Upper lobe of left lung (tissue), 6 donors: ENCODE measurements at regions not wholly inside any gene's neighbourhood (a gene's known extent, or its start where the extent isn't known, plus 50 kb on each side); places are given as distances from the start of the nearest gene placed in this dataset.

ENCODE experiments used
- ATAC-seq, 2 donors: fragments of 200-7000 bp; cut with Tn5 transposase; one replicate each; pipeline ENCODE4 v1.9.1; 2022; ENCODE audit warnings: mild to moderate bottlenecking in 2 of 2, moderate library complexity in 2 of 2; ENCODE audit not compliant: low FRiP score in 2 of 2
- DNase-seq, 2 donors: peaks; one replicate each; pipeline ENCODE4 v3.0.0-alpha.2; 2019 to 2020
- H3K27ac ChIP-seq, 4 donors: fragments of 200-600 bp; sonication (generic); one replicate each; pipeline ENCODE4 v1.5.1; 2016 to 2019
- H3K27me3 ChIP-seq, 4 donors: fragments of 200-600 bp; sonication (generic); one replicate each; pipeline ENCODE4 v1.5.1; 2017 to 2019
- H3K36me3 ChIP-seq, 4 donors: fragments of 200-600 bp; sonication (generic); one replicate each; pipeline ENCODE4 v1.5.1; 2016 to 2019
- H3K4me1 ChIP-seq, 4 donors: fragments of 200-600 bp; sonication (generic); one replicate each; pipeline ENCODE4 v1.5.1; 2018 to 2019
- H3K4me3 ChIP-seq, 4 donors: fragments of 200-600 bp; sonication (generic); one replicate each; pipeline ENCODE4 v1.5.1; 2017 to 2019; ENCODE audit warnings: mild to moderate bottlenecking in 2 of 4, moderate library complexity in 1 of 4
- H3K9me3 ChIP-seq, 4 donors: fragments of 200-600 bp; sonication (generic); one replicate each; pipeline ENCODE4 v1.5.1; 2018 to 2019
- EP300 ChIP-seq, 4 donors: sonication (generic); formaldehyde crosslinking; IDR thresholded peaks; one replicate each; pipeline ENCODE4 v1.5.1; 2017; ENCODE audit warnings: antibody characterized with exemption in 4 of 4, control low read depth in 2 of 4
- POLR2A ChIP-seq, 4 donors: fragments of 450-650 bp; IDR thresholded peaks; one replicate each; pipeline ENCODE4 v1.5.1; 2016 to 2017; ENCODE audit warnings: antibody characterized with exemption in 4 of 4, mild to moderate bottlenecking in 2 of 4
- POLR2AphosphoS5 ChIP-seq, 2 donors: sonication (generic); formaldehyde crosslinking; IDR thresholded peaks; one replicate each; pipeline ENCODE4 v1.5.1; 2017; ENCODE audit warnings: antibody characterized with exemption in 2 of 2
- WGBS, 2 donors: methylation state at CpG; one replicate each; pipeline ENCODE4 v1.1.5; 2017 to 2018; 5-methylcytosine and 5-hydroxymethylcytosine counted together
- TF ChIP-seq, protein P1 (sequence below), 6 experiments: fragments of 450-650 bp in 4 of 6; fragments of 200-600 bp in 2 of 6; sonication (generic) in 2 of 6; IDR thresholded peaks; one replicate each; pipeline ENCODE4 v1.5.1; 2016 to 2019; ENCODE audit warnings: antibody characterized with exemption in 6 of 6
- donor health status: DM: no; HTN: no; CAD: no; lungs with moderate emphysema.
- donor health status: DM: no; HTN: yes; CAD: no; lungs with severe emphysema.

DNA sequence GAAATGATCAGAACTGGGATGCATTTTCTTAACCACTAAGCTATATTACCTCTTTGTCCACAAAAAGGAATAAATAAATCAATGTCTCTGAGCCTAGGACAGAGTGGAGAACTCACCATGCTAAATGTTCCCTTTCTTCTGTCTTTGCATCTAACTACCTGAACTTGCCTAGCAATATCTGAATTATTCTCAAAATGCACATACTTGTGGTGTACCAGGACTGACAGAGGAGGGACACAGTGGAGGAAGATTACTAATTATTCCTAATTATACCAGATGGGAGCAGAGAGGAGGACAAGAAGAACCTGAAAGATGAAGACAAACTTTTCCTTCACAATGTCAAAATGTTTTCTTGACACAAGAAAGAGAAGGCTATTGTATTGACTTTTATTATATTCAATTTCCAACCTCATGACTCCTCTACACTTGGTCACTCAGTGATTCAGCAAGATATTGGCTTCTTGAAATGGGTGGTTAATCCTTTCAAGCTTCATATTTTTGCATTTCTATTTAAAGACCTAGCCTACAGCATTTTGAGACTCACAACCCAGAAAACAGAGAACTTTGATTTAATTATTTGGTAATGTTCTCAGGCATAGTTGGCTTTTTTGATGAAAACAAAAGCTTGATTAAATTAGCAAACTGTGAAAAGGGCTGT, 117.2 kb upstream of the LRFN5 start:
- H3K9me3 ChIP-seq, result no peaks in the 10 kb centered on the region
- TF ChIP-seq, protein P1, sequence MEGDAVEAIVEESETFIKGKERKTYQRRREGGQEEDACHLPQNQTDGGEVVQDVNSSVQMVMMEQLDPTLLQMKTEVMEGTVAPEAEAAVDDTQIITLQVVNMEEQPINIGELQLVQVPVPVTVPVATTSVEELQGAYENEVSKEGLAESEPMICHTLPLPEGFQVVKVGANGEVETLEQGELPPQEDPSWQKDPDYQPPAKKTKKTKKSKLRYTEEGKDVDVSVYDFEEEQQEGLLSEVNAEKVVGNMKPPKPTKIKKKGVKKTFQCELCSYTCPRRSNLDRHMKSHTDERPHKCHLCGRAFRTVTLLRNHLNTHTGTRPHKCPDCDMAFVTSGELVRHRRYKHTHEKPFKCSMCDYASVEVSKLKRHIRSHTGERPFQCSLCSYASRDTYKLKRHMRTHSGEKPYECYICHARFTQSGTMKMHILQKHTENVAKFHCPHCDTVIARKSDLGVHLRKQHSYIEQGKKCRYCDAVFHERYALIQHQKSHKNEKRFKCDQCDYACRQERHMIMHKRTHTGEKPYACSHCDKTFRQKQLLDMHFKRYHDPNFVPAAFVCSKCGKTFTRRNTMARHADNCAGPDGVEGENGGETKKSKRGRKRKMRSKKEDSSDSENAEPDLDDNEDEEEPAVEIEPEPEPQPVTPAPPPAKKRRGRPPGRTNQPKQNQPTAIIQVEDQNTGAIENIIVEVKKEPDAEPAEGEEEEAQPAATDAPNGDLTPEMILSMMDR (IDR thresholded peaks at IDR 0.05), result no peak
- no peak for TF ChIP-seq POLR2AphosphoS5 (IDR thresholded peaks at IDR 0.05)
- TF ChIP-seq EP300 (IDR thresholded peaks at IDR 0.05), result no peak
- TF ChIP-seq POLR2A (IDR thresholded peaks at IDR 0.05), result no peak
- DNase-seq (no peak), ATAC-seq (no peak)
- no peaks in the 10 kb centered on the region for H3K36me3 ChIP-seq
- no peaks in the 10 kb centered on the region for H3K4me1 ChIP-seq
- no peak overlapping the region for H3K27ac ChIP-seq
- no peaks in the 10 kb centered on the region for H3K27me3 ChIP-seq
- no peak overlapping the region for H3K4me3 ChIP-seq

- no peaks in the 10 kb centered on the region for H3K36me3 ChIP-seq
- no peak for TF ChIP-seq POLR2AphosphoS5 (IDR thresholded peaks at IDR 0.05)
- no peak for TF ChIP-seq POLR2A (IDR thresholded peaks at IDR 0.05)
- TF ChIP-seq, protein P1 (IDR thresholded peaks at IDR 0.05), result no peak
- no peak for TF ChIP-seq EP300 (IDR thresholded peaks at IDR 0.05)
These were observed 118.3 kb upstream of the LRFN5 start for GRCh38 chr14:41488401-41488800.

DNA sequence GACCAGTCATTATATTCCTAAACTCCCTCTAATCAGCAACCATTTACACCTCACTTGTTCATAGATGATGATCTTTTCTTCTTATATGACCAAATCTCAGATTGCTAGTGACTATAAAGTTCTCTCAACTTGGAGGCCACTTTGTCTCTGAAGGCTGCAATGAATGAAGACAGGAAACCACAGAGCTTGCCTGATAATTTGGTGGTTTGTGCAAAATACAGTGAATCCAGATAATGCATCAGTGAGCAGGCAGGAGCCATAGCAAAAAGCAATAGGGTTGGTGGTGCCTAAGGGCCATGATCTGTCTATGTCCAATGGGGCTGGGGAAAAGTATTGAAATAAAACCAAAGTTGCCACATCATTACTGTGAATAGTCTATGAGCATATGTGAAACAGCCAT, 123.8 kb upstream of the LRFN5 start:
- Histone ChIP-seq H3K4me3 (no peak overlapping the region), H3K9me3 (no peaks in the 10 kb centered on the region), H3K4me1 (no peaks in the 10 kb centered on the region), H3K27me3 (no peaks in the 10 kb centered on the region), H3K36me3 (no peaks in the 10 kb centered on the region), H3K27ac (no peak overlapping the region)
- ATAC-seq, result no peak
- TF ChIP-seq POLR2A (IDR thresholded peaks at IDR 0.05), result no peak
- no peak for TF ChIP-seq EP300 (IDR thresholded peaks at IDR 0.05)
- TF ChIP-seq POLR2AphosphoS5 (IDR thresholded peaks at IDR 0.05), result no peak
- TF ChIP-seq, protein P1 (IDR thresholded peaks at IDR 0.05), result no peak
- DNase-seq, result no peak

More at GRCh38 chr14:41488401-41488800, 118.3 kb upstream of the LRFN5 start:
- 88 to 94% methylated on average over 1 of the region's 1 CpG for WGBS, 2 donors
- no peaks in the 10 kb centered on the region for H3K4me1 ChIP-seq
- no peak overlapping the region for H3K27ac ChIP-seq
- no peak for DNase-seq
- no peaks in the 10 kb centered on the region for H3K27me3 ChIP-seq
- no peak for ATAC-seq
- H3K9me3 ChIP-seq, result no peaks in the 10 kb centered on the region
- no peak overlapping the region for H3K4me3 ChIP-seq

DNA sequence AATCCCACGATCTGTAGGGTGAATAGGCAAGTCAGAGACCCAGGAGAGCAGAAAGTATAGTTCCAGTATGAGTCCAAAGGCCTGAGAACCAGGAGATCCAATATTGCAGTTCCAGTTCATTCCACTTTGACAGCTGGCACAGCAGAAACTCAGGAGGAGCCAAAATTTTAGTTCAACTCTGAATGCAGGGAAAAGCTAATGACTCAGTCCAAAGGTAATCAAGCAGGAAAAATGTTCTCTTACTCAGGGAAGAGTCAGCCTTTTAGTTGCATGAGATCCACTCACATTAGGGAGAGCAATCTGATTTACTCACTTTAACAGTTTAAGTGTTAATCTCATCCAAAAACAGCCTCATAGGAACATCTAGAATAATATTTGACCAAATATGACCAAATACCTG, 130.2 kb upstream of the LRFN5 start:
- TF ChIP-seq POLR2AphosphoS5 (IDR thresholded peaks at IDR 0.05) (no peak), POLR2A (IDR thresholded peaks at IDR 0.05) (no peak), EP300 (IDR thresholded peaks at IDR 0.05) (no peak)
- TF ChIP-seq, protein P1 (IDR thresholded peaks at IDR 0.05), result no peak
- WGBS, 2 donors, result 52% methylated on average over 1 of the region's 1 CpG
- no peak for ATAC-seq
- H3K27ac ChIP-seq, result no peak overlapping the region
- H3K9me3 ChIP-seq, result no peaks in the 10 kb centered on the region
- H3K36me3 ChIP-seq, result no peaks in the 10 kb centered on the region
- no peak for DNase-seq
- no peak overlapping the region for H3K4me3 ChIP-seq
- H3K4me1 ChIP-seq, result no peaks in the 10 kb centered on the region
- no peaks in the 10 kb centered on the region for H3K27me3 ChIP-seq

DNA sequence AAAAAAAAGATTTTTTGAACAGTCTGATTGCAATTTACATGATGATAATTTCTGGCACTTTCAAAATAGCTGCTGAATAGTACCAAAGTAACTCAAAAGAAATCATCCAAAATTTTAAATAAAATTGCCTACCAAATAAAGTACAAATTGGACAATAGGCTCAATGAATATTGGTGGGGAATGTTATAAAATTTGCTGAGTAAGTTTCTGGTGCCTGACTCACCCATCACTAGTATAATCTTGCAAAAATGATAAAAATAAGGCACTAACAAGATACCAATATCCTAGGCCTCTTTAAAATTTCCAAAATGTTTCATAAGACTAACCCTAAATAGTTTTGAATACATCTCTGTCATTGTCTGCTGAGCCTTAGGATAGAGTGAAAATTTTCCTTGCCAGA, 145.3 kb upstream of the LRFN5 start:
- no peak for DNase-seq
- TF ChIP-seq, protein P1 (IDR thresholded peaks at IDR 0.05), result no peak
- TF ChIP-seq POLR2A (IDR thresholded peaks at IDR 0.05) (no peak), EP300 (IDR thresholded peaks at IDR 0.05) (no peak), POLR2AphosphoS5 (IDR thresholded peaks at IDR 0.05) (no peak)
- Histone ChIP-seq H3K4me1 (no peaks in the 10 kb centered on the region), H3K9me3 (no peaks in the 10 kb centered on the region), H3K27ac (no peak overlapping the region), H3K36me3 (no peaks in the 10 kb centered on the region), H3K27me3 (no peaks in the 10 kb centered on the region), H3K4me3 (no peak overlapping the region)
- ATAC-seq, result no peak
